ENCODE measurements at regions not wholly inside any gene's neighbourhood (a gene's known extent, or its start where the extent isn't known, plus 50 kb on each side); places are given as distances from the start of the nearest gene placed in this dataset.

- FAIRE-seq (no peak), DNase-seq (ENCODE audit: insufficient read length, low spot score) (no peak)
These were observed 340.7 kb upstream of the DYNLRB2 start for GRCh38 chr16:80200079-80200478.

DNA sequence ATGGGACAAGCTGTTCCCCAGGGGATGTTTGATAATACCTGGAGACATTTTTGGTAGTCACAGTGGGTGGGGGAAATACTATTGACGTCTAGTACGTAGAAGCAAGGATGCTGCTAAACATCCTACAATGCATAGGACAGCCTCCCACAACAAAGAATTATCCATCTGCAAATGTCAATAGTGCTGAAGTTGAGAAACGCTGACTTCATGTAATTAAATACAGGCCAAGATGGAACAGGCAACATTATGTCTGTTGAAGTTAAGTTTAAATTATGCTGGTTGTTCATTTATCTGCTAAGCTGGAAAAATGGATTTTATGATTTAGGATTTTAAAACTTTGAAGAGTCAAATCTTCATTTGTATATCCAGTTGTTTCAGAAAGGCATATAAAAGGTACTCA lies 341.2 kb upstream of the DYNLRB2 start:
- no peak for FAIRE-seq

DNA sequence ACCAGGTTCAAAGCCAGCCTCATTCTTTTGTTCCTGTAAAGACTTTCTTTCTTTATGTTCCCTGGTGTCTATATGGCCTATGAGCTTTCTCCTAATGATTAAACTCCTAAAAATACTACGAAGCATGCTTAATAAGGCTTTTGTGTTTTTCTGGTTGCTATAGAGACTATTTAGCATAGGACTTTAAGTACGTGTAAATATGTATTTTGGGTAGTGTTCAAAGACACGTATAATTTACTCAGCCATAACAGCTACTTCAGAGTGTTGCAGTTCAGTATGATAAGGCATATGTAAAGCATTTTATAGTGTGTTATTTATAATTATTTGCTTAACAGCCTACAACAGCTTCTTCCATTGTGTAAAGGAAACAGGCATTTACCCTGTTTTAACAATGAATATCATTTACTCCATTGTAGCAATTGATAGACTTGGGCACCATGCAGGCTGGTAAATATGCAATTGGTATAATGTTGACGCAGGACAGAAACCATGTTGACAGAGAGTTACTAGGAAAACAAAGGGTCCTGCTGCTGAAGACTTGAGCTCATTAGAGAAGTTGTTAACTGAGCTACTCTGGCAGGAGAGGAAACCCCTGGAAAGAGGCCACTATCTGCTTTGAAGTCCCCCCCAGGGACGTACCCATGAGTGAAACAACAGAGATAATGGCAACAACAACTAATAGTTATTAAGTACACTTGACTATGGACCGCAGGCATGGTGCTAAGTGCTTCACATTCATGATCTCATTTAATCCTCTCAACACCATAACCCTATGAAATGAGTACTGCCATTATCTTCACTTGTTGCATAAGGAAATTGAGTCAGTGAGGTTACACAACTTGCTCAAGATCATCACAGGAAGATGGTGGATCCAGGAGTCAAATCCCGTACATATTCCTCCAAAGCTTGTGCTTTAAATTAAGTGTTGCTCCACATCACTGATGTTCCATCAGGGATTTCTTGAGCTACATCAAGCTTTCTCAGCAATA lies 342.2 kb upstream of the DYNLRB2 start:
- DNase-seq (ENCODE audit: insufficient read length, low spot score): no peak
- no peak for FAIRE-seq

More for the DNA sequence above, 341.2 kb upstream of the DYNLRB2 start:
- no peak for DNase-seq (ENCODE audit: insufficient read length, low spot score)

DNA sequence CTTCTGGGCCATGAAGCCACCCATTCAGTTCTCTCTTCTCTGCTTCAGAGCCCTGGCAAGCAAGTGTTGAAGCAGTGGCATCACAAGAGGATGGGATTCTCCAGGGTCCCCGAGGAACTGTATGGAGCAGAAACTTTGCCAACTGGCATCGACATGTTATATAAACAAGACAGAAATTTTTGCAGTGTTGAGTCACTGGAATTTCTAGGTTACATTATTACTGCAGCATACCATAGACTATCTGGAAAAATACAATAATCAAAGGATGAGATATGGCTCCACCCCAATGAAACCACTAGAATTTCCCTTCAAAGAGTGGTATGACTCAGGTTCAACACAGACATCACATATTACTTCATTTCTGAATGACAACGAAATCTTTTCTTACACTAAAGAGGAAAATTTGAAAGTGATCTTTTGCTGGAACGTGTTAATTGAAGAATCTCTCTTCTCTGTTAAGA lies 343.0 kb upstream of the DYNLRB2 start:
- DNase-seq (ENCODE audit: insufficient read length, low spot score) (no peak), FAIRE-seq (no peak)

DNA sequence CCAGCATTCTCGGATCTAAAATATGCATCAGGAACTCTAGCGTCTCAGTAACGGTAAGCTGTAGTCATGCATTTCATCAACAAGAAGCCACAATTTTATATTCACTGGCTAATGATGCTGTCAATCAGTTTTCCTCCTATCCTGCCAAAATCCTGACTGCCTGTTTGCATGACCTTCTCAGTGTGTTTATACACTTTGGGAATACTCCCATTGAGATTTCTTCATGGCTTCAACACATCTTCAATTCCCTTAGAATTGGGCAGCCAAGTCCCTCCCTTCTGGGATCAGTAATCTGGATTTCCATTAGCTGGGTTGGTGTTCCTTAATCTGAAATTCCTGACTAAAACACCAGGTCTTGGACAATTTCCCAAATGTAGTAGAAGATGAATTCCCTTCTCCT lies 348.9 kb upstream of the DYNLRB2 start:
- FAIRE-seq (no peak), DNase-seq (ENCODE audit: insufficient read length, low spot score) (no peak)

DNA sequence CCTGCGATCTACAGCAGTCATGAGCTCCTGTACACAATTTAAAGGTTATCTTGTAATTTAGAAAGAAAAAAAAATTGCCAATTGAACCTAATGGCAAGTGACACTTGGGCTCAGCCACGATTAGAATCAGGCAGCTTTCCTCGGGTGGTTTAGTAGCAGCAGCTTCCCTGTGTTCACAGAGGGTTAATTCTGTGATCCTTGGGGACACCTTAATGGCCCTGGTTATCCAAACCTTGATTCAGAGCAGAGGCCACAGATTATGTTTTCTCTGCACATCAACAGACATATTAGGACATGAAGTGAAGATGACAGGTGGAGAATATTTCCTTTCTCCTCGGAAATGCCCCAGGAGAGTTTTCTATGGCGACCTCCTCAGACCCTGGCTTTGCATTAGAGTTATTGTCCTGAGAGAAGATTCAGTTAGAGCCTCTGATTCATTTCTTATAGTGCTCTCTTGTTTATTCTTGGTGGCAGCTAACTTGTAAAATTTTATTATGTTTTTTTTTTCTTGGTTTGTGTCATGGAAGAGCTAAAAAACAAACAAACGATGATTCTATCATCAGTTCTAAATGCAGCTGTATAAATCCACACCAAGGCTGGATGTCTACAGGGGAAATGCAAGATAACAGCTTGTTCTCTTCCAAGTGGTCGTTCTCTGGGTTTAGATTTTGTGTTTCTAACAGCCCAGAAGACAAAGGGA lies 351.2 kb upstream of the DYNLRB2 start:
- no peak for FAIRE-seq
- DNase-seq (ENCODE audit: insufficient read length, low spot score): no peak

DNA sequence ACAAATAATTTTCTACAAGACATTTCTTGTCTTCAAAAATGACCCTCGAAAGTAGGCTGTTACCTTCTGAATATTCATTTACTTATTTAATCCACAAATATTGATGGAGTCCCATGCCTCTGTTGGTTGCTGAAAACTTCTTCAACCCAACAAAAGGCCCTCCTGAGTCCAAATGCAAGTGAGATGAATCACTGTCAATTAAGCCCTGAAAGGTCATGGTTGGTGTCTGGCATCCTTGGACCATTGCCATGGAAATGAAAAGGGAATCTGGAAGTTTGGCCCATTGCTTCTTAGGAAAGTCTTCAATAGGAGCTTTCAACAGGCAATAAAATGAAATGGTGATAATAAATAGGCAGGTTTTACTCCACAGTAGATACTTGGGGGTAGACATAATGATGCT lies 364.7 kb upstream of the DYNLRB2 start:
- FAIRE-seq: no peak
- DNase-seq (ENCODE audit: insufficient read length, low spot score): no peak

DNA sequence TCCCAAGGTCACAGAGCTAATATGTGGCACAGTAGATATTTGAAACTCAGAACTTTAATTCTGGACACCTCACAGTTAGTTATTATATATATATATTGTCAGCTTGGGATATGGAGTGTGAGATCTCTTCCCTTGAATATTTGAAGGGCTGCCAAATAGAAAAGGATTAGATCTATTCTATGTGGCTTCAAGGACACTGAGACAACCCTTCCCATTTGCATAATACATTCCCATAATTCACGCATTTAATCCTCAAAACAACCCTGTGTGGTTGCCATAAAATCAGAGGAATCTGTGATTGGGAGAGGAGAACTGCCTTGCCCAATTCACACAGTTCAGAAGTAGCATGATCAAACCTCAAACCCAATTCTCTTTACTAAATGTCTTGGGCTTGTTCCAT lies 365.8 kb upstream of the DYNLRB2 start:
- FAIRE-seq: no peak
- DNase-seq (ENCODE audit: insufficient read length, low spot score): no peak

DNA sequence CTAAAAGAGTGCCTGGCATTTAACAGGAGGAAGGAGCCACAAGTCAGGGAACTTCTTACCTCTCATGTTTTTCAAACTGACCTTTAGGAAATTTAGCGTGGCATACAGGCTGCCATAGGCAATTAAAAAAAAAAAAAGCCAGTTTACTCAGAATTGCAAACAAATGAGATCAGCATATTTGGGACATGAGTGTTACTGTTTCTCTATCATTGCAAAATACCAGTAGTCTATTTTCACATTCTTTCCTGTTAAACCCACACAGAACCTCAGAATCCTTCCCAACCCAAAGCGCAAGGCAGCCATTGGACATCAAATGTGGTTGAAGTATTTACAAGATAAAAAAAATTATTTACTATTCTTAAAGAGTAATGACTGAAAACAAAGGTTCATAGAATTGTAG lies 366.4 kb upstream of the DYNLRB2 start:
- no peak for FAIRE-seq
- DNase-seq (ENCODE audit: insufficient read length, low spot score): no peak

DNA sequence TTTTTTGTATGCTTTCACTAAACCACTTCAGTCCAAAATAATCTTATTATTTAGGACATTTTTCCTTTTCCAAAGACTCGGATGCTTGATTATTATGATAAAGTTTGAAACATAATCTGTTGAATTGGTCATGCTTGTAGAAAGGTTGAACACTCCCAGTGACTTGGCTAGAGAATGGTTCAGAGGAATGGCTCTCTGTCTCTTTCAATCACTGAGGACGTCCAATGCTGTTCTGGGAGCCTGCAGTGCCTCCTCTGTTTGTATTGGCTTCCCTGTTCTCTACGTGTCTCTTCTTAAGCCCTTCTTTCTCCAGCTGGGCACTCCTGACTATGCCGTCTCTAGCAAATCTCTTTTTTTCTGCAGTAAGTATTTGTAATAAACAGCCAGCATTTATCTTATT lies 369.0 kb upstream of the DYNLRB2 start:
- DNase-seq (ENCODE audit: insufficient read length, low spot score): no peak
- no peak for FAIRE-seq

DNA sequence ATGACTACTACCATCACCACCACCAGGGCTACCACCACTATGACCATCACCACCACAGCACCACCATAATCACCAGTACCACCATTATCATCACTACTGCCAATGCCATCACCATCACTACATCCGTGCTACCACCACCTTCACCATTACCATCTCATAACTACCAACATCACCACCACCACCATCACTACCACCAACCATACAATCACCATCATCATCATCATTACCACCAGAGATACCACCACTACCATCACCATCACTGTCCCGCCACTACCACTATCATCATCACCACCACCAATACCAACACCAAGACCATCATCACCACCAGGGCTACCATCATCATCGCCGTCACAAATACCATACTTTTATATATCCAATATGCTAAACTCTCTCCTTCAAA lies 369.6 kb upstream of the DYNLRB2 start:
- no peak for FAIRE-seq
- no peak for DNase-seq (ENCODE audit: insufficient read length, low spot score)

DNA sequence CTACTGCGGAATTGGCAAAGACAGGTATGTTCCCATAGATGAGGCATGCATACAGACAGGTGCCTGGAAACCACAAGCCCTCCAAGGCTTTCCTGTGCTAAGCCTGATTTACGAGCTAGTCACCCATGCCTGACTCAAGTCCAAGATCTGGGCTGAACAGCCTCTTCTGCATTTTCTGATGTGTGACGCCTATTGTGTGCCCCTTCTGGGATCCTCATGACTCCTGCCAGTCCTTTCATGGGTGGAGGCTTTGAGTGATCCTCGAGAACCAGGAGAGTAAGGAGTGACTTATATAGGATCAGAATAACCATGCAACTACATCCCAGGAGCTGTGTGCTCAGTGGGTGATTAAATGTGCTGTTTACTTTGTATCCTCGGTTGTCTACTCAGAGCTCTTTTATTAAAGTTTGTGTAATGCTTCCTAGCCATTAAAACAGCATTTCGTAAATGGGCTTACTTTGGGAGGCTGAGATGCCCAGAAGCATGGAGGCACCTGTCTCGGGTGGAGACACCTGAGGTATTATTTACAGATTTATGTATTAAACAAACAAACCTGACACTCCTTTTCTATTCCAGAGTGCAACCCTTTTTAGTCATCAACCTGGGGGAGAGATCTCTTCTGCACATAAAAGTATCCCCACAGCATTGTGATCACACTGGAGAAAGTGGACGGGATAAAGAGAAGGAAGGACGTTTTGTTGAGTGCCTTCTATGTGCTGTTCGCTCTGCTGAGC lies 373.0 kb upstream of the DYNLRB2 start:
- DNase-seq (ENCODE audit: insufficient read length, low spot score) (no peak), FAIRE-seq (no peak)

- no peak for FAIRE-seq
- no peak for DNase-seq (ENCODE audit: insufficient read length, low spot score)
These were observed 374.7 kb upstream of the DYNLRB2 start for GRCh38 chr16:80166082-80166481.

DNA sequence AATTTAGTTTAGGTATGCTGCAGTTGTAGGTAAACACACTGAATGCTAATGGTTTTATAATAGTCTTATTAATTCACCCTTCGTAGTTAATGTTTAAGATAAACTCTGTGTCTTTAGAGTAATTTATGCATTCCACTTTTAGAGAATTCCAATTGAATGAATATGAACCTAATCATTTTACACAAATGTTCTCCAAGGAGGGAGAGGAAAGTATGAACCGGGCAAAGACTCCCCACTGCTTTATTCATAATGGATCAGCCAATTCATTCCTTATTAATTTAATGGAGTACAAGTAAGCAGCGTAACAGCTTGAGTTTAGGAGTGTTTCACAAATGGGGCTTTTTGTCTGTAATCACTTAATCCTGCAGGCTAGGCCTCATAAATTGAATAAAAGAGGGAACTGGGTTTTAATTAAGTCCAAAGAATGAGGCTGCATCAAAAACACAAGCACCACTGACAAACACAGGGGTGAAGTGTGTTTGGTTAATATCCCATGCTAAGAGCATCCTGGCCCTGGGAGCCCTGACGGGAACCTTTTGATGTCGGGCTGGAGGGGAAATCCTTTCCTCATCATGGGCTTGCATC lies 375.7 kb upstream of the DYNLRB2 start:
- no peak for FAIRE-seq
- no peak for DNase-seq (ENCODE audit: insufficient read length, low spot score)

DNA sequence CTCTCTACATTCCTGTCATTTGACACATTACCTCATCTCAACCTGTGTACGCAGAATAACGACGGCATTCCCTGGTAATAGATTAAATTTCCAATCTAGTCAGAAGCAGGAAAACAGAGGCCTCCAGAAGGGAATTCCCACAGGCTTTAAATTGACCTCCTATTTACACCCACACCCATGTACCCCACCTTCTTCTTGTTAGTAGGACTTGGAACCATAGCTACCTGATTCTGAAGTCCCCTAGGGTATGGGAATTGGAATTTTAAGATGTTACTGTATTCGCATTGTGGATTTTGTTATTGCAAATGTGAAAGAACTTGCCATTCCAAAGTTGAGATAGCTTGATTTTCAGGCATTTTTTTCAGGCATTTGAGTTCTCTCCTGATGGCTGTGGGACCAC lies 377.5 kb upstream of the DYNLRB2 start:
- DNase-seq (ENCODE audit: insufficient read length, low spot score) (no peak), FAIRE-seq (no peak)

- no peak for DNase-seq (ENCODE audit: insufficient read length, low spot score)
- FAIRE-seq: no peak
These were observed 378.7 kb upstream of the DYNLRB2 start for GRCh38 chr16:80161799-80162739.

GRCh38 chr16:80158766-80159165 lies 382.0 kb upstream of the DYNLRB2 start:
- no peak for DNase-seq (ENCODE audit: insufficient read length, low spot score)
- FAIRE-seq: no peak

DNA sequence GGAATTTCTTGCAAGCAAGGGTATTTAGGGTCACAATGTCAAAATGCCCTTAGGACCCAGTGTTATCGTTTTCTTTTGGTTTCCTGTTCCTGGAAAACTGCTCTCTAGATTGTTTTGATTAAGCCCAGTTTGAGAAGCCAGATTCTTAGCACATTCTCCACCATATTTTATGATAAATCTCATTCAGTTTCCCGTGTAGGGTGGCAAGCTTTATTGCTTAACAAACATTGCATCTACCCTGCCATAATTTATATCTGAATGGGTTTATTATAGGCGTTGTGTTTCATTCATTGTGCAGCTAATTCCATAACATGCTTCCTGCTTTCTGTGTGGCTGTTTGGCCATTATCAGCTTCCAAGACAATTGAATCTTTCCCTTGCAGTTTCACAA lies 389.1 kb upstream of the DYNLRB2 start:
- DNase-seq (ENCODE audit: insufficient read length, low spot score) (no peak), FAIRE-seq (no peak)

DNA sequence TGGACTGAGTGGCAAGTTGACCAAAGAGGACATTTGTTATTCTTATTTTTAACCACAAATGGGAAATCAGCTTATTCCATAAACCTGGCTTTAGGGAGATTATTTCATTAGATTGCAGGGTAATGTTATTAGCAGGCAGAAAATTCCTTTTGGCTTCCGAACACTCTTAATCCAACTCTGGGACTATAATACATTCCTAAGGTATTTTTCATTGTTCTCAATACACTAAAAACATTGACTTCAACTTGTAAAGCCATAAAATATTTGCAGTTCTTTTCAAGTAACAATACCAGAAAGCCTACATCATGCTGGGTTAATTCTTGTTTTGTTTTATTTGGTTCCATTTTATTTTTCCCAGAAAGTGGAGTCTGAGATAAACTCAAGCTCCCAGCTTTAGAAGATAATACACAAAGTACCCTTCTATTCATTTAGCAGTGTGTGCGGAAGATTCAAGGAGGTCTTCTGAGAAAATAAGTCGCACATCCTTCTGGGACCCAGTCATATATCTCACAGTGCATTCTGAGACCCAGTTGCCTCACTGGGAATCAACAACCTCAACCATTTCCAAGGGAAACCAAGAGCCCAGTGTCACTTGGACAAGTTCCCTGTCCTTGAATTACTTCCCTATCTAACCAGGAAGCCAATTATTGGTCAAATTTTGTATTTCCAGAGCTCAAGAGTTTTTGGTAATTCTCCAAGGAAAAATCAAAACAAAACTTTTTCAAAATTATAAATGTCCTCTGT lies 389.6 kb upstream of the DYNLRB2 start:
- DNase-seq (ENCODE audit: insufficient read length, low spot score) (no peak), FAIRE-seq (no peak)
